ENCODE measurements at regions not wholly inside any gene's neighbourhood (a gene's known extent, or its start where the extent isn't known, plus 50 kb on each side); places are given as distances from the start of the nearest gene placed in this dataset.

DNA sequence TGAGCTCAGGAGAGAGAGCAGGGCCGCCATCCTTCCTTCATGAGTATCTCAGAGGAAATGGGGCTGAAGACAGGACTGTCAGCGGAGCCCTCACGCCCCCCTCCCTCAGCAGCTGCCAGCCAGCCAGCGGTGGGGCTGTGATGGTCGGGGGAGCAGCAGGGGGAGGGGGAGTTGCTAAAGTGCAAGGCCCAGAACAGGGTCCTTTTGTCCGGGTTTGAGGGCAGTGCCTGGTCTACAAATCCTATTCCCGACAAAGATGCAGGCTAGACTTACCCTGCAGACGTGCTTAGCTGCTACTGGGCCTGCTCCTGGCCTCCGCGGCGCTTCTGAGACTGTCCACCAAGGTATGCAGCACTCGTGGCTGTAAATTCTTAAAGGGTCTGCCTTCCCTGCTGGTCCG, 593.4 kb upstream of the CDH4 start:
- TF ChIP-seq, protein P1, sequence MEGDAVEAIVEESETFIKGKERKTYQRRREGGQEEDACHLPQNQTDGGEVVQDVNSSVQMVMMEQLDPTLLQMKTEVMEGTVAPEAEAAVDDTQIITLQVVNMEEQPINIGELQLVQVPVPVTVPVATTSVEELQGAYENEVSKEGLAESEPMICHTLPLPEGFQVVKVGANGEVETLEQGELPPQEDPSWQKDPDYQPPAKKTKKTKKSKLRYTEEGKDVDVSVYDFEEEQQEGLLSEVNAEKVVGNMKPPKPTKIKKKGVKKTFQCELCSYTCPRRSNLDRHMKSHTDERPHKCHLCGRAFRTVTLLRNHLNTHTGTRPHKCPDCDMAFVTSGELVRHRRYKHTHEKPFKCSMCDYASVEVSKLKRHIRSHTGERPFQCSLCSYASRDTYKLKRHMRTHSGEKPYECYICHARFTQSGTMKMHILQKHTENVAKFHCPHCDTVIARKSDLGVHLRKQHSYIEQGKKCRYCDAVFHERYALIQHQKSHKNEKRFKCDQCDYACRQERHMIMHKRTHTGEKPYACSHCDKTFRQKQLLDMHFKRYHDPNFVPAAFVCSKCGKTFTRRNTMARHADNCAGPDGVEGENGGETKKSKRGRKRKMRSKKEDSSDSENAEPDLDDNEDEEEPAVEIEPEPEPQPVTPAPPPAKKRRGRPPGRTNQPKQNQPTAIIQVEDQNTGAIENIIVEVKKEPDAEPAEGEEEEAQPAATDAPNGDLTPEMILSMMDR (IDR thresholded peaks at IDR 0.05), result no peak
- TF ChIP-seq POLR2A (IDR thresholded peaks at IDR 0.05), result no peak
- no peak for TF ChIP-seq EP300 (IDR thresholded peaks at IDR 0.05)
